DMS53 (cell line): ENCODE measurements at regions not wholly inside any gene's neighbourhood (a gene's known extent, or its start where the extent isn't known, plus 50 kb on each side); places are given as distances from the start of the nearest gene placed in this dataset.
"Not testable (repeated sequence)": the region's sequence is repeated elsewhere in the genome, so short reads cannot be mapped to it uniquely, and the experiment has no call there.

ENCODE experiments used
- DNase-seq: peaks from one replicate; lab custom pipeline; 2025; lab: John Stamatoyannopoulos, UW

- DNase-seq, result no peak
Measured at GRCh38 chr10:30732671-30733070, 103.1 kb upstream of the LYZL2 start.

DNA sequence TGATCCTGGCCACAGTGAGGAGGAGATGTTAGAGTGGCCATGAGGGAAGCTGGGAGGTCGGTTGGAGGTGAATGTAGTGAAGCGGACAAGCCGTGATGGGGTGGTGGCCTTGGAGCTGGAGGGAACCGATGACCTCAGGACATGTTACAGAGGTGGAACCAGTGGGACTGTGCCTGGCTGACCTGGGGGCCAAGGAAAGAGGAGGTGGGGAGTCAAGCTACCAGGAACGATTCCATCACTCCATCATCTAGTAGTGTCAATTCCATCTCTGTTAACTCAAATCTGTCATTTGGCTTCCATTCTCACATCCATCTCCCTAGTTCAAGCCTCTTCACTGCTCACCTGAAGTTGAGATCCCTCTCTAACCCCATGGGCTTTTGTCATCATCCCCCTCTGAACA, 102.4 kb upstream of the LYZL2 start:
- no peak for DNase-seq

DNA sequence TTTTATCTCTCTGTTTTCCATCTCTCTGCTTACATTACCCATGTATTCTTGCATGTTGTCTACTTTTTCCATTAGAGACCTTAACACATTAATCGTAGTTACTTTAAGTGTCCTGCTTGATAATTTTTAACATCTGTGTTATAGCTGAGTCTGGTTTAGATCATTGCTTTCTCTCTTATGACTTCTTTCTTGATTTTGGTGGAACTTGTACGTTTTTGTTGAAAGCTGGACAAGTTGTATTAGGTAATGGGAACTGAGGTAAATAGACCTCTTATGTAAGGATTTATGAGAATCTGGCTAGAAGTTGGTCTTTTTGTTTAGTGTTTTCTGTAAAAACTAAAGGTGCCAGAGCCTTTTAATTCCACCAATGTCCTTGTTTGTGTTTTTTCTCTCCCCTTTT, 100.8 kb upstream of the LYZL2 start:
- no peak for DNase-seq

- DNase-seq, result no peak
Measured at GRCh38 chr10:30728766-30729165, 99.2 kb upstream of the LYZL2 start.

- DNase-seq, result no peak
Measured at GRCh38 chr10:30728127-30728526, 98.6 kb upstream of the LYZL2 start.

DNA sequence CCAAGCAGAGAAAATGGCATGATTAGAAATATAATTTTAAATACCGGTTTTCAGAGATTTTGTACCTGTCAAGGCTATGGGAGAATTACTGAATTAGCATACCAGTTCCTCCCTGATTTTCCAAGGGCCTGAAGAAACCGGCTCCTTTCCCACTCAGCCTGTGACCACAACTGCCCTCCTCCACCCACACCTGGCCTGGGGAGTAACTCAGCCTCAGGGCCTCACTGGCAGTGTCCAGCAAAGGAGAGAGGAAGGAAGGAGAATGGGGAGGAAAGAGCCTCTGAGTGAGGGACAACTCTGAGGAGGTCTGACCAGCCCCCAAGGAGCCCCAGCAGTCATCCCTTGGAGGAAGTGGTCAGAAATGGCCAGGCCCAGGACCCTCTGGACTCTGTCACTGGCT, 98.0 kb upstream of the LYZL2 start:
- no peak for DNase-seq

- peak; percentile 84 for DNase-seq
Measured at GRCh38 chr10:30726783-30727414, 97.3 kb upstream of the LYZL2 start.

GRCh38 chr10:30725661-30726060, 96.1 kb upstream of the LYZL2 start:
- DNase-seq, result no peak

GRCh38 chr10:30724296-30724695, 94.7 kb upstream of the LYZL2 start:
- no peak for DNase-seq

GRCh38 chr10:30722956-30723620, 93.5 kb upstream of the LYZL2 start:
- no peak for DNase-seq

DNA sequence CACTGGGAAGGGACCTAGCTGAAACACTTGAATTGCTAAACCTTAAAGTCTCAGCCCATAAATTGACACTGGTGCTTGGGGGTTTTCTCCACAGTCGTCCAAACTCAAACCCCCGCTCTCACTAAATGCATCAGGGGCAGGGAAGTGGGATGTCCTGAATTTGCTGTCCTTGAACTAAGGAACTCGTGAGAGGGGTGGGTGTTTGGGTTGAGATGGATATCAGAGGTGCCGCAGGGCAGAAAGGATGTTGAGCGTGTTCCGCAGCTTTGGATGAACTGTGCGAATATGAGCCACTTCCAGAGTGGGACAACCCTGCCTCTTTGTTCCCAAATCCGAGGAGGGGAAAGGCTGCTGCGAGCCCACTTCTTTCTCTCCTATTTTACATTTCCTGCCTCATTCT, 90.3 kb upstream of the LYZL2 start:
- no peak for DNase-seq

- no peak for DNase-seq
Measured at GRCh38 chr10:30709700-30710358, 80.3 kb upstream of the LYZL2 start.

DNA sequence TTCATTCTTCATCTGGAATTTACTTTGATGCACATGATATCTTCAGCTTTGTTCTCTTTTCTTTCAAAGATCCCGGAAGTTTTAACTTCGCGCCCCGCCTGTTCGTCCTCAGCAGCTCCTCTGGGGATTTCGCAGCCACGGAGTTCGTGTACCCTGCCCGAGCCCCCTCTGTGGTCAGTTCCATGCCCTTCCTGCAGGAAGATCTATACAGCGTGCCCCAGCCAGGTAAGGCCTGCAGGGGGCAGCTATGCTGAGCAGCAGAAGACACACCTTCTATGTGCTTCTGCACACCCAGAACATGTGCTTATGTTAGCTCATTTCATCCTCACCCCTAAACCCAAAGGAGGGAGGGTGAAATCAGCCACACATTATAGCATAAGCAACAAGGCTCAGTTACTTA, 79.7 kb upstream of the LYZL2 start:
- DNase-seq, result peak; percentile 10

DNA sequence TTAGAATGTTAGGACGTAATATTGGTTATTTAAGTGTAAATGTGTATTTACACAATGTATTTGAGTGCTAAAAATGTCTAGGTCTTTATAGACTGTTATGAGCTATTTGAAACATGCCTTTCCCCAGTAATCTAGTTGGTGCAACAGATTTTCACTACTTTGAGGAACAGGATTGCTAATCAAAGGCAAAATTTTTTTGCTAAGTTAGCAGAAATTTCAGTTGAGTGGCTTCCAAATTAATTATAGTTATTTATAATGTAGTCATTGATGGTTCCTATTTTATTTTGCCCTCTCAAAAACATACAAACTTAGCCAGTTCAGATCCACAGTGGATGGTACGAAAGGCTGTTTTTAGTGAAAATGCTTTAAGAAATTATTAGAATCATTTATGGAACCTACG, 78.7 kb upstream of the LYZL2 start:
- no peak for DNase-seq

- not testable (repeated sequence) for DNase-seq
Measured at GRCh38 chr10:30706189-30706588, 76.6 kb upstream of the LYZL2 start.

- DNase-seq, result peak; percentile 24
Measured at GRCh38 chr10:30705625-30706149, 76.1 kb upstream of the LYZL2 start.

GRCh38 chr10:30705101-30705624, 75.6 kb upstream of the LYZL2 start:
- DNase-seq, result peak; percentile 59

GRCh38 chr10:30704601-30705100, 75.1 kb upstream of the LYZL2 start:
- not testable (repeated sequence) for DNase-seq

GRCh38 chr10:30704026-30704600, 74.6 kb upstream of the LYZL2 start:
- no peak for DNase-seq

- DNase-seq, result not testable (repeated sequence)
Measured at GRCh38 chr10:30703446-30703845, 73.9 kb upstream of the LYZL2 start.

DNA sequence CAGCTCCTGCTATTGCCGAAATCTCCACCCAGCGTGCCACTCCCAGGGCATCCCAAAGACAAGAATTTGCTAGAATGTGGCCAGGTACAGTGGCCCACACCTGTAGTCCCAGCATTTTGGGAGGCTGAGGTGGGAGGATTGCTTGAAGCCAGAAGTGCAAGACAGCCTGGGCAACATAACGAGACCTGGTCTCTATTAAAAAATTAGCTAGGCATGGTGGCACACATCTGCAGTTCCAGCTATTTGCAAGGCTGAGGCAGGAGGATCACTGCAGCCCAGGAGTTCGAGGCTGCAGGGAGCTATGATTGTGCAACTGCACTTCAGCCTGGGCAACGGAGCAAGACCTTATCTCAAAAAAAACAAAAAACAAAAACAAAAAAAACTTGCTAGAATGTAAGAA, 73.3 kb upstream of the LYZL2 start:
- no peak for DNase-seq

- peak; percentile 48 for DNase-seq
Measured at GRCh38 chr10:30701451-30702173, 72.1 kb upstream of the LYZL2 start.
